OCI-LY1 (cell line): ENCODE measurements at regions not wholly inside any gene's neighbourhood (a gene's known extent, or its start where the extent isn't known, plus 50 kb on each side); places are given as distances from the start of the nearest gene placed in this dataset.

Source experiments
- EZH2 ChIP-seq: fragments of 200-600 bp; sonication (generic), shearing (Covaris generic); IDR thresholded peaks from 2 replicates; pipeline ENCODE4 v1.8.0; 2017; ENCODE audit warnings: borderline replicate concordance, mixed run types, mild to moderate bottlenecking, antibody characterized with exemption, low read length, moderate library complexity, mixed read lengths
- TF ChIP-seq, protein P1 (sequence below): fragments of 200-600 bp; sonication (generic), shearing (Covaris generic); IDR thresholded peaks from 2 replicates; pipeline ENCODE4 v1.5.1; 2017; ENCODE audit warnings: mild to moderate bottlenecking, antibody characterized with exemption, low read length, moderate library complexity, mixed read lengths

DNA sequence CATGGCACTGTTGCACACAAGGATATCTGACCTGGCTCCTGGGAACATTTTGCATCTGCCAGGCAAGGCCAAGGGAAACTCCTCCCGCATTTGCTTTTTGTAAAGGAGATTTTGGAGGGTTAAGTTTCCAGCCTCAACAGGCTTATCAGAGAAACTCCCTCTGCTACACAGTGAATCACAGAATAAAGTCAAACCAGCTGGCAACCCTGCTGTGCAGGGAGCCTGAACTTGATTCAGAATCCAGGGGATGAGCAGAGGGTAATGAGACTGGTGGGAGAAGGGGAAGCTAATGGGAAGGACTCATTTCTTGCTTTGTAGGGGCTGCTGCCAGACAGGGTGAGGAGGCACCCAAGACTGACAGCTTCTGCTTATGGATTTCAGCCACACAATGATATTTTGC is 185.3 kb upstream of the ISX start:
- TF ChIP-seq, protein P1, sequence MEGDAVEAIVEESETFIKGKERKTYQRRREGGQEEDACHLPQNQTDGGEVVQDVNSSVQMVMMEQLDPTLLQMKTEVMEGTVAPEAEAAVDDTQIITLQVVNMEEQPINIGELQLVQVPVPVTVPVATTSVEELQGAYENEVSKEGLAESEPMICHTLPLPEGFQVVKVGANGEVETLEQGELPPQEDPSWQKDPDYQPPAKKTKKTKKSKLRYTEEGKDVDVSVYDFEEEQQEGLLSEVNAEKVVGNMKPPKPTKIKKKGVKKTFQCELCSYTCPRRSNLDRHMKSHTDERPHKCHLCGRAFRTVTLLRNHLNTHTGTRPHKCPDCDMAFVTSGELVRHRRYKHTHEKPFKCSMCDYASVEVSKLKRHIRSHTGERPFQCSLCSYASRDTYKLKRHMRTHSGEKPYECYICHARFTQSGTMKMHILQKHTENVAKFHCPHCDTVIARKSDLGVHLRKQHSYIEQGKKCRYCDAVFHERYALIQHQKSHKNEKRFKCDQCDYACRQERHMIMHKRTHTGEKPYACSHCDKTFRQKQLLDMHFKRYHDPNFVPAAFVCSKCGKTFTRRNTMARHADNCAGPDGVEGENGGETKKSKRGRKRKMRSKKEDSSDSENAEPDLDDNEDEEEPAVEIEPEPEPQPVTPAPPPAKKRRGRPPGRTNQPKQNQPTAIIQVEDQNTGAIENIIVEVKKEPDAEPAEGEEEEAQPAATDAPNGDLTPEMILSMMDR = no peak
- no peak for TF ChIP-seq EZH2
